ENCODE measurements at regions not wholly inside any gene's neighbourhood (a gene's known extent, or its start where the extent isn't known, plus 50 kb on each side); places are given as distances from the start of the nearest gene placed in this dataset.

DNA sequence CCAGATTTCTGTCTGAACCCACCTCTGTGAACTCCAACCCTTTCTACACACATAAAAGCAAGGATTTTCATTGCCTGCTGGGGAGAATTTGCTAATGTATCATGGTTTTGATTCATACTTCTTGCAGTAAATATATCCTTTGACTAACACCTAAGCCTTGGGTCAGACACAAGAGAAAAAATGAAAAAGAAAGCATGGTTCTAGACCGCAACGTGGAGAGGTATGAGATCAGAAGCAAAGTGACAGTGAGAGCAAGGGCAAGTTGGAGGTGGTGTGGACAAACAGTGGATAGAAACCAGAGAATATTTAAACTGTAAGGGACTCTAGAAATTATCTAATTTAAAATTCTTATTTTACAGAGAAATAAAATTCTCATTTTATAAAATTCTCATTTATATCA is 212.9 kb upstream of the SEMA6A start:
- TF ChIP-seq, protein P1, sequence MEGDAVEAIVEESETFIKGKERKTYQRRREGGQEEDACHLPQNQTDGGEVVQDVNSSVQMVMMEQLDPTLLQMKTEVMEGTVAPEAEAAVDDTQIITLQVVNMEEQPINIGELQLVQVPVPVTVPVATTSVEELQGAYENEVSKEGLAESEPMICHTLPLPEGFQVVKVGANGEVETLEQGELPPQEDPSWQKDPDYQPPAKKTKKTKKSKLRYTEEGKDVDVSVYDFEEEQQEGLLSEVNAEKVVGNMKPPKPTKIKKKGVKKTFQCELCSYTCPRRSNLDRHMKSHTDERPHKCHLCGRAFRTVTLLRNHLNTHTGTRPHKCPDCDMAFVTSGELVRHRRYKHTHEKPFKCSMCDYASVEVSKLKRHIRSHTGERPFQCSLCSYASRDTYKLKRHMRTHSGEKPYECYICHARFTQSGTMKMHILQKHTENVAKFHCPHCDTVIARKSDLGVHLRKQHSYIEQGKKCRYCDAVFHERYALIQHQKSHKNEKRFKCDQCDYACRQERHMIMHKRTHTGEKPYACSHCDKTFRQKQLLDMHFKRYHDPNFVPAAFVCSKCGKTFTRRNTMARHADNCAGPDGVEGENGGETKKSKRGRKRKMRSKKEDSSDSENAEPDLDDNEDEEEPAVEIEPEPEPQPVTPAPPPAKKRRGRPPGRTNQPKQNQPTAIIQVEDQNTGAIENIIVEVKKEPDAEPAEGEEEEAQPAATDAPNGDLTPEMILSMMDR (conservative IDR thresholded peaks at IDR 0.05), result no peak
- TF ChIP-seq EZH2 (IDR thresholded peaks at IDR 0.05; ENCODE audit: low read depth), result no peak
- Histone ChIP-seq H3F3A (ENCODE audit: insufficient read depth, low read depth) (no peaks in the 10 kb centered on the region), H3K4me2 (no peak overlapping the region), H3K4me3 (no peak overlapping the region), H4K20me1 (ENCODE audit: insufficient read depth) (no peaks in the 10 kb centered on the region), H3K27ac (no peak overlapping the region), H3K9me3 (ENCODE audit: insufficient read depth, low read depth) (no peaks in the 10 kb centered on the region), H3K27me3 (ENCODE audit: insufficient read depth, low read depth) (peaks cover 5% of the 10 kb centered on the region; the same call in 1 of the 2 replicates), H3K9me2 (ENCODE audit: insufficient read depth) (no peaks in the 10 kb centered on the region), H3K4me1 (replicated peaks; ENCODE audit: insufficient read depth) (no peaks in the 10 kb centered on the region), H3K79me2 (ENCODE audit: low read depth) (no peaks in the 10 kb centered on the region), H2AFZ (no peak overlapping the region), H3K36me3 (ENCODE audit: low read depth) (no peaks in the 10 kb centered on the region)
- intact Hi-C loops (cut with micrococcal nuclease; ENCODE audit: unreplicated experiment), result no loop called here
- no TSS peak for BruUV-seq (replicated peaks)
- POLR2A ChIA-PET (ENCODE audit: unreplicated experiment), result no interaction called here
- no peak for DNase-seq
- CTCF ChIA-PET, result no interaction called here

DNA sequence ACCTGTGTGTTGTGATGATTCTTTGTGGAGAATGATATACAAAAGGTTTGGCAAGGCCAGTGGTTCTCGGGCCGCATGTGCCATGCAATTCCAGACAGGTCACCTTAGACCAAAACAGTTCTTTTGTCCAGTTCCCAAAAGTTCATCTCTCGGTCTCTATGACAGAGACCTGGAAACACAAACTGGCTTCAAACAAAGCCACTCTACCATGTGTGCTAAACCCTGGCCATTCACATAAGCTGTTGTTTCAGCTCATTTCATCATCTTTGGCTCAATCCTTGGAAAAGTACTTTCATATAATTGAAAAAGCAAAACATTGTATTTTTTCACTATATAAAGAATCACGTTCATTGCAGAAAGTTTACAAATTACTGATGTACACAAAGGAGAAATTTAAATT is 210.5 kb upstream of the SEMA6A start:
- Histone ChIP-seq H3K27me3 (ENCODE audit: insufficient read depth, low read depth) (peaks cover 18% of the 10 kb centered on the region; the same call in 1 of the 2 replicates), H3K27ac (no peak overlapping the region), H3K4me2 (no peak overlapping the region), H3K79me2 (ENCODE audit: low read depth) (no peaks in the 10 kb centered on the region), H4K20me1 (ENCODE audit: insufficient read depth) (no peaks in the 10 kb centered on the region), H3K36me3 (ENCODE audit: low read depth) (no peaks in the 10 kb centered on the region), H3F3A (ENCODE audit: insufficient read depth, low read depth) (no peaks in the 10 kb centered on the region), H3K4me1 (replicated peaks; ENCODE audit: insufficient read depth) (no peaks in the 10 kb centered on the region), H3K9me2 (ENCODE audit: insufficient read depth) (no peaks in the 10 kb centered on the region), H3K4me3 (no peak overlapping the region), H3K9me3 (ENCODE audit: insufficient read depth, low read depth) (no peaks in the 10 kb centered on the region), H2AFZ (no peak overlapping the region)
- ChIA-PET POLR2A (ENCODE audit: unreplicated experiment) (no interaction called here), CTCF (no interaction called here)
- BruUV-seq (replicated peaks), result no TSS peak
- TF ChIP-seq EZH2 (IDR thresholded peaks at IDR 0.05; ENCODE audit: low read depth), result no peak
- TF ChIP-seq, protein P1 (conservative IDR thresholded peaks at IDR 0.05), result no peak
- no peak for DNase-seq
- intact Hi-C loops (cut with micrococcal nuclease; ENCODE audit: unreplicated experiment), result no loop called here

DNA sequence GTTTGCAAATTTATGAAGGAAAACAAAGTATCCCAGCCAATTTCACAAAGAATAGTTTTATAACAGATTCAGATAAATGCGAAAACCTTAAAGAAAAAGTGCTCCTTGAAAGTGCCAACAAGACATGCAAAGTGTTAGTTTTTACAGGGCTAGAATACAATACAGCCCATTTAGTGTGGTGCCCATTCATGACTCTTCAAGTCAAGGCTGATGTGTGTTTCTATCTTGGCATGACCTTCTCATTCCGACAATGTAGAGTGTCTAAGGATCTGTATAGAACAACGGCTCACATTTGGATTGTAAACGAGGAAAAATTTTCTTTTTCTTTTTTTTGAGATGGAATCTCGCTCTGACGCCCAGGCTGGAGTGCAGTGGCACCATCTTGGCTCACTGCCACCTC is 205.2 kb upstream of the SEMA6A start:
- Histone ChIP-seq H3K4me2 (no peak overlapping the region), H3K36me3 (ENCODE audit: low read depth) (no peaks in the 10 kb centered on the region), H3K4me3 (no peak overlapping the region), H3K27ac (no peak overlapping the region), H3K9me2 (ENCODE audit: insufficient read depth) (no peaks in the 10 kb centered on the region), H3K4me1 (replicated peaks; ENCODE audit: insufficient read depth) (no peaks in the 10 kb centered on the region), H3K79me2 (ENCODE audit: low read depth) (no peaks in the 10 kb centered on the region), H3F3A (ENCODE audit: insufficient read depth, low read depth) (no peaks in the 10 kb centered on the region), H4K20me1 (ENCODE audit: insufficient read depth) (no peaks in the 10 kb centered on the region), H3K27me3 (ENCODE audit: insufficient read depth, low read depth) (peaks cover 31% of the 10 kb centered on the region; the same call in 1 of the 2 replicates), H2AFZ (no peak overlapping the region), H3K9me3 (ENCODE audit: insufficient read depth, low read depth) (no peaks in the 10 kb centered on the region)
- no TSS peak for BruUV-seq (replicated peaks)
- TF ChIP-seq, protein P1 (conservative IDR thresholded peaks at IDR 0.05), result no peak
- no peak for TF ChIP-seq EZH2 (IDR thresholded peaks at IDR 0.05; ENCODE audit: low read depth)
- intact Hi-C loops (cut with micrococcal nuclease; ENCODE audit: unreplicated experiment), result no loop called here
- DNase-seq, result no peak
- ChIA-PET CTCF (no interaction called here), POLR2A (ENCODE audit: unreplicated experiment) (no interaction called here)
